B cell (primary cell): ENCODE measurements at regions not wholly inside any gene's neighbourhood (a gene's known extent, or its start where the extent isn't known, plus 50 kb on each side); places are given as distances from the start of the nearest gene placed in this dataset.
"Not testable (repeated sequence)": the region's sequence is repeated elsewhere in the genome, so short reads cannot be mapped to it uniquely, and the experiment has no call there.

Experiments
- ATAC-seq: fragments of 200-7000 bp; cut with Tn5 transposase; one replicate; pipeline ENCODE4 v1.10.0; 2021; ENCODE audit warnings: low read depth, mild to moderate bottlenecking, moderate number of reproducible peaks, moderate library complexity
- CTCF ChIA-PET: fragments of 350-600 bp; sonication (Branson Sonifier 250); formaldehyde crosslinking; loops from one replicate; lab custom pipeline; 2021; ENCODE audit warnings: antibody characterized with exemption, inconsistent platforms; lab: Charles Lee
- POLR2A ChIA-PET: fragments of 350-600 bp; sonication (Branson Sonifier 250); formaldehyde crosslinking; loops from one replicate; lab custom pipeline; 2021; ENCODE audit warnings: antibody characterized with exemption; lab: Charles Lee
- DNase-seq: peaks from one replicate; pipeline ENCODE4 v3.0.0; 2013
- H2AFZ ChIP-seq: 2 replicates; pipeline ENCODE4 v1.6.1; 2012; ENCODE audit warnings: mild to moderate bottlenecking, low read depth, low read length; ENCODE audit not compliant: insufficient read depth, poor library complexity, severe bottlenecking
- H3K27ac ChIP-seq, 2 donors: 1 replicate in 1 of 2; 2 replicates in 1 of 2; pipeline ENCODE4 v1.5.1; 2012 to 2013; ENCODE audit warnings: low read length in 2 of 2, mild to moderate bottlenecking in 2 of 2, moderate library complexity in 1 of 2
- H3K27me3 ChIP-seq, 4 experiments: fragments of 200-600 bp in 1 of 4; sonication (generic) in 1 of 4; replicated peaks in 1 of 4; 1 replicate in 2 of 4; 2 replicates in 2 of 4; pipeline versions ENCODE4 v1.6.1 to v1.7.0; 2013 to 2016; ENCODE audit warnings: low read length in 3 of 4, mild to moderate bottlenecking in 2 of 4, mixed read lengths in 1 of 4, moderate library complexity in 1 of 4; ENCODE audit not compliant: insufficient read depth in 4 of 4, control insufficient read depth in 3 of 4; ENCODE audit errors: control extremely low read depth in 1 of 4
- H3K36me3 ChIP-seq, 2 experiments: replicated peaks in 1 of 2; 1 replicate in 1 of 2; 2 replicates in 1 of 2; pipeline versions ENCODE4 v1.6.1 to v1.7.1; 2013; ENCODE audit warnings: low read length in 1 of 2; ENCODE audit not compliant: insufficient read depth in 2 of 2, control insufficient read depth in 1 of 2; ENCODE audit errors: control extremely low read depth in 1 of 2, extremely low read depth in 1 of 2
- H3K4me1 ChIP-seq, 2 donors: fragments of 200-600 bp in 1 of 2; sonication (generic) in 1 of 2; 1 replicate in 1 of 2; 2 replicates in 1 of 2; pipeline versions ENCODE4 v1.5.1 to v1.6.1; 2013 to 2017; ENCODE audit warnings: low read length in 2 of 2; ENCODE audit not compliant: control insufficient read depth in 2 of 2, insufficient read depth in 2 of 2
- H3K4me2 ChIP-seq: replicated peaks from 2 replicates; pipeline ENCODE3; 2012; ENCODE audit warnings: mild to moderate bottlenecking, low read depth, low read length; ENCODE audit not compliant: poor library complexity, severe bottlenecking
- H3K4me3 ChIP-seq, 5 experiments: fragments of 200-600 bp in 1 of 5; sonication (generic) in 1 of 5; 1 replicate in 3 of 5; 2 replicates in 2 of 5; pipeline versions ENCODE4 v1.5.1 to v1.7.0; 2011 to 2016; ENCODE audit warnings: low read length in 4 of 5, mild to moderate bottlenecking in 4 of 5, low read depth in 2 of 5, control low read depth in 1 of 5, moderate library complexity in 1 of 5; ENCODE audit not compliant: insufficient read depth in 1 of 5; ENCODE audit errors: control extremely low read depth in 1 of 5, extremely low read depth in 1 of 5
- H3K79me2 ChIP-seq: fragments of 200-600 bp; sonication (generic); one replicate; pipeline ENCODE4 v1.6.0; 2016; ENCODE audit warnings: low read length; ENCODE audit not compliant: control insufficient read depth, insufficient read depth
- H3K9ac ChIP-seq: fragments of 200-600 bp; sonication (generic); 2 replicates; pipeline ENCODE4 v1.6.1; 2017; ENCODE audit warnings: mild to moderate bottlenecking, low read length, moderate library complexity
- H3K9me3 ChIP-seq, 3 donors: one replicate each; pipeline versions ENCODE4 v1.6.1 to v1.7.1; 2013; ENCODE audit warnings: low read length in 2 of 3; ENCODE audit not compliant: control insufficient read depth in 2 of 3, insufficient read depth in 1 of 3; ENCODE audit errors: control extremely low read depth in 1 of 3
- H4K20me1 ChIP-seq: 2 replicates; pipeline ENCODE4 v1.6.0; 2012; ENCODE audit warnings: mild to moderate bottlenecking, low read length; ENCODE audit not compliant: insufficient read depth, control insufficient read depth, poor library complexity, severe bottlenecking
- H3K27ac Mint-ChIP-seq: one replicate; pipeline ENCODE4 v1.8.0; 2021; ENCODE audit warnings: mixed read lengths
- H3K27me3 Mint-ChIP-seq: one replicate; pipeline ENCODE4 v1.8.0; 2021; ENCODE audit warnings: mixed read lengths
- H3K4me1 Mint-ChIP-seq: one replicate; pipeline ENCODE4 v1.8.0; 2021; ENCODE audit warnings: mixed read lengths
- H3K4me3 Mint-ChIP-seq: one replicate; pipeline ENCODE4 v1.8.0; 2021; ENCODE audit warnings: mixed read lengths
- H3K9me3 Mint-ChIP-seq: one replicate; pipeline ENCODE4 v1.8.0; 2022; ENCODE audit warnings: mixed read lengths; ENCODE audit not compliant: insufficient read depth
- EZH2 ChIP-seq: IDR thresholded peaks from 2 replicates; pipeline ENCODE4 v1.6.1; 2012; ENCODE audit warnings: borderline replicate concordance, low read depth, mild to moderate bottlenecking, moderate library complexity, low read length; ENCODE audit not compliant: insufficient read depth, poor library complexity, severe bottlenecking
- WGBS: methylation state at CpG from one replicate; pipeline ENCODE4 v1.1.5; 2013; ENCODE audit warnings: missing lambda C conversion rate; ENCODE audit not compliant: insufficient coverage; 5-methylcytosine and 5-hydroxymethylcytosine counted together
- intact Hi-C: fragments of 100-400 bp; cut with micrococcal nuclease; formaldehyde crosslinking; loops from one replicate; pipeline ENCODE4 v1.10.0; 2022
- TF ChIP-seq, protein P1 (sequence below): fragments of 200-600 bp; IDR thresholded peaks from one replicate; pipeline ENCODE4 v1.8.0; 2022; ENCODE audit warnings: antibody characterized with exemption, mild to moderate bottlenecking

DNA sequence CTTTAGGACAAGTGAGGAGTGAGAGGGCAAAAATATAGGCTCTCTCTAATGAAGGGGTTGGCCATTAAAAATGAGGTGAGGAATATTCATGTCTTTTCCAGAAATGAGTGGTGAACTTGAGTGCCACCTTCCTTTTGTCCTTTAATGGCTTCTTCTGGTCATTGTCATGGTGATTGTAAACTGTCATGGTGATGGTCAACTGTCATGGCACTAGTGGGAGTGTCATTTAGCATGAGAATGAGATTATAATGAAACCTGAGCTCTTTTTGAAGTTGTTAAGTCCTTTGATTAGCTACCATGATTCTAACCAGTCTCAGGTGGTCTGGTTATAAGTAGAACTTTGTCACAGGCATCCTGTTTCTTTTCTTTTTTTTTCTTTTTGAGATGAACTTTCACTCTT, 524.4 kb downstream of the NEBL start:
- H3K9me3 Mint-ChIP-seq: peaks cover 7% of the 10 kb centered on the region
- Histone ChIP-seq H3K27ac (no peak overlapping the region), H3K4me1 (no peaks in the 10 kb centered on the region), H3K9ac (no peak overlapping the region), H3K9me3 (peaks cover 0 to 13% (median 0%) of the 10 kb centered on the region in 3 donors), H3K27me3 (no peaks in the 10 kb centered on the region), H3K79me2 (no peaks in the 10 kb centered on the region), H3K4me3 (no peak overlapping the region), H2AFZ (no peak overlapping the region), H3K4me2 (no peak overlapping the region), H3K36me3 (no peaks in the 10 kb centered on the region), H4K20me1 (no peaks in the 10 kb centered on the region)
- intact Hi-C loops: no loop called here
- no peak overlapping the region for H3K27ac Mint-ChIP-seq
- ATAC-seq (no peak), DNase-seq (no peak)
- H3K4me3 Mint-ChIP-seq: no peak overlapping the region
- CTCF ChIA-PET: no interaction called here
- no peaks in the 10 kb centered on the region for H3K4me1 Mint-ChIP-seq
- POLR2A ChIA-PET: no interaction called here
- no peaks in the 10 kb centered on the region for H3K27me3 Mint-ChIP-seq
- TF ChIP-seq, protein P1, sequence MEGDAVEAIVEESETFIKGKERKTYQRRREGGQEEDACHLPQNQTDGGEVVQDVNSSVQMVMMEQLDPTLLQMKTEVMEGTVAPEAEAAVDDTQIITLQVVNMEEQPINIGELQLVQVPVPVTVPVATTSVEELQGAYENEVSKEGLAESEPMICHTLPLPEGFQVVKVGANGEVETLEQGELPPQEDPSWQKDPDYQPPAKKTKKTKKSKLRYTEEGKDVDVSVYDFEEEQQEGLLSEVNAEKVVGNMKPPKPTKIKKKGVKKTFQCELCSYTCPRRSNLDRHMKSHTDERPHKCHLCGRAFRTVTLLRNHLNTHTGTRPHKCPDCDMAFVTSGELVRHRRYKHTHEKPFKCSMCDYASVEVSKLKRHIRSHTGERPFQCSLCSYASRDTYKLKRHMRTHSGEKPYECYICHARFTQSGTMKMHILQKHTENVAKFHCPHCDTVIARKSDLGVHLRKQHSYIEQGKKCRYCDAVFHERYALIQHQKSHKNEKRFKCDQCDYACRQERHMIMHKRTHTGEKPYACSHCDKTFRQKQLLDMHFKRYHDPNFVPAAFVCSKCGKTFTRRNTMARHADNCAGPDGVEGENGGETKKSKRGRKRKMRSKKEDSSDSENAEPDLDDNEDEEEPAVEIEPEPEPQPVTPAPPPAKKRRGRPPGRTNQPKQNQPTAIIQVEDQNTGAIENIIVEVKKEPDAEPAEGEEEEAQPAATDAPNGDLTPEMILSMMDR: no peak
- TF ChIP-seq EZH2: no peak

DNA sequence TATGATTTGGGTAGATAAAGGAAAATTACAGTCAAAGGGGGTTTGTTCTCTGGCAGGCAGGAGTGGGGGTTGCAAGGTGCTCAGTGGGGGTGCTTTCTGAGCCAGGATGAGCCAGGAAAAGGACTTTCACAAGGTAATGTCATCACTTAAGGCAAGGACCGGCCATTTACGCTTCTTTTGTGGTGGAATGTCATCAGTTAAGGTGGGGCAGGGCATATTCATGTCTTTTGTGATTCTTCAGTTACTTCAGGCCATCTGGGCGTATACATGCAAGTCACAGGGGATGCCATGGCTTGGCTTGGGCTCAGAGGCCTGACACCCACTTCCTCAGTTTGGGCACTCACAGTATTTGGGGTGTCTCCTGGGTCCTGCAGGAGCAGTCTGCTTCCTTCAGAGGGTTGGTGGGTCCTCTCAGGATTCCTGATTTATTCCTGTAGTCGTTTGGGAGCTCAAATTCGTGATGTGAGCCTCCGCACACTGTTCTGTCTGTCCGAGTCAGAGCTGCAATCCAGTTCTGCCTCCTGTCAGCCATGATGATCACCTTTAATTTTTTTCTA, 526.1 kb downstream of the NEBL start:
- H3K79me2 ChIP-seq, H3K27me3 Mint-ChIP-seq, DNase-seq, H3K27ac Mint-ChIP-seq, intact Hi-C loops, H3K9ac ChIP-seq, H3K27ac ChIP-seq, H3K4me3 ChIP-seq, CTCF ChIA-PET, H3K36me3 ChIP-seq, H3K4me1 Mint-ChIP-seq, H3K4me3 Mint-ChIP-seq, H4K20me1 ChIP-seq, POLR2A ChIA-PET, H3K4me2 ChIP-seq, H3K27me3 ChIP-seq, ATAC-seq, H3K9me3 Mint-ChIP-seq, H3K4me1 ChIP-seq, H2AFZ ChIP-seq: not testable (repeated sequence)
- WGBS: 81% methylated on average over 5 of the region's 7 CpGs
- peaks cover 0 to 10% (median 0%) of the 10 kb centered on the region in 3 donors for H3K9me3 ChIP-seq
